ENCODE measurements at regions not wholly inside any gene's neighbourhood (a gene's known extent, or its start where the extent isn't known, plus 50 kb on each side); places are given as distances from the start of the nearest gene placed in this dataset.
"Not testable (repeated sequence)": the region's sequence is repeated elsewhere in the genome, so short reads cannot be mapped to it uniquely, and the experiment has no call there.

- TF ChIP-seq, protein P1, sequence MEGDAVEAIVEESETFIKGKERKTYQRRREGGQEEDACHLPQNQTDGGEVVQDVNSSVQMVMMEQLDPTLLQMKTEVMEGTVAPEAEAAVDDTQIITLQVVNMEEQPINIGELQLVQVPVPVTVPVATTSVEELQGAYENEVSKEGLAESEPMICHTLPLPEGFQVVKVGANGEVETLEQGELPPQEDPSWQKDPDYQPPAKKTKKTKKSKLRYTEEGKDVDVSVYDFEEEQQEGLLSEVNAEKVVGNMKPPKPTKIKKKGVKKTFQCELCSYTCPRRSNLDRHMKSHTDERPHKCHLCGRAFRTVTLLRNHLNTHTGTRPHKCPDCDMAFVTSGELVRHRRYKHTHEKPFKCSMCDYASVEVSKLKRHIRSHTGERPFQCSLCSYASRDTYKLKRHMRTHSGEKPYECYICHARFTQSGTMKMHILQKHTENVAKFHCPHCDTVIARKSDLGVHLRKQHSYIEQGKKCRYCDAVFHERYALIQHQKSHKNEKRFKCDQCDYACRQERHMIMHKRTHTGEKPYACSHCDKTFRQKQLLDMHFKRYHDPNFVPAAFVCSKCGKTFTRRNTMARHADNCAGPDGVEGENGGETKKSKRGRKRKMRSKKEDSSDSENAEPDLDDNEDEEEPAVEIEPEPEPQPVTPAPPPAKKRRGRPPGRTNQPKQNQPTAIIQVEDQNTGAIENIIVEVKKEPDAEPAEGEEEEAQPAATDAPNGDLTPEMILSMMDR (IDR thresholded peaks at IDR 0.05), result not testable (repeated sequence)
- not testable (repeated sequence) for TF ChIP-seq ZFX (IDR thresholded peaks at IDR 0.05; ENCODE audit: borderline replicate concordance)
These were observed 738.0 kb upstream of the CDH6 start for GRCh38 chr5:30455484-30455883.
